ENCODE measurements at regions not wholly inside any gene's neighbourhood (a gene's known extent, or its start where the extent isn't known, plus 50 kb on each side); places are given as distances from the start of the nearest gene placed in this dataset.

GRCh38 chr6:113640051-113640450, 217.1 kb upstream of the MARCKS start:
- no peak for TF ChIP-seq SPI1 (IDR thresholded peaks at IDR 0.05; ENCODE audit: borderline replicate concordance, low read depth)
- TF ChIP-seq REST (IDR thresholded peaks at IDR 0.05; ENCODE audit: insufficient replicate concordance, low read depth) = no peak
- TF ChIP-seq GABPA (IDR thresholded peaks at IDR 0.05; ENCODE audit: low read depth) = no peak
- TF ChIP-seq, protein P1, sequence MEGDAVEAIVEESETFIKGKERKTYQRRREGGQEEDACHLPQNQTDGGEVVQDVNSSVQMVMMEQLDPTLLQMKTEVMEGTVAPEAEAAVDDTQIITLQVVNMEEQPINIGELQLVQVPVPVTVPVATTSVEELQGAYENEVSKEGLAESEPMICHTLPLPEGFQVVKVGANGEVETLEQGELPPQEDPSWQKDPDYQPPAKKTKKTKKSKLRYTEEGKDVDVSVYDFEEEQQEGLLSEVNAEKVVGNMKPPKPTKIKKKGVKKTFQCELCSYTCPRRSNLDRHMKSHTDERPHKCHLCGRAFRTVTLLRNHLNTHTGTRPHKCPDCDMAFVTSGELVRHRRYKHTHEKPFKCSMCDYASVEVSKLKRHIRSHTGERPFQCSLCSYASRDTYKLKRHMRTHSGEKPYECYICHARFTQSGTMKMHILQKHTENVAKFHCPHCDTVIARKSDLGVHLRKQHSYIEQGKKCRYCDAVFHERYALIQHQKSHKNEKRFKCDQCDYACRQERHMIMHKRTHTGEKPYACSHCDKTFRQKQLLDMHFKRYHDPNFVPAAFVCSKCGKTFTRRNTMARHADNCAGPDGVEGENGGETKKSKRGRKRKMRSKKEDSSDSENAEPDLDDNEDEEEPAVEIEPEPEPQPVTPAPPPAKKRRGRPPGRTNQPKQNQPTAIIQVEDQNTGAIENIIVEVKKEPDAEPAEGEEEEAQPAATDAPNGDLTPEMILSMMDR (IDR thresholded peaks at IDR 0.05; ENCODE audit: insufficient read depth, low read length) = no peak
- no peak for TF ChIP-seq POLR2AphosphoS5 (IDR thresholded peaks at IDR 0.05; ENCODE audit: low read depth)
- no peak for DNase-seq (ENCODE audit: low read depth in 1 of 2, low spot score in 1 of 2)

DNA sequence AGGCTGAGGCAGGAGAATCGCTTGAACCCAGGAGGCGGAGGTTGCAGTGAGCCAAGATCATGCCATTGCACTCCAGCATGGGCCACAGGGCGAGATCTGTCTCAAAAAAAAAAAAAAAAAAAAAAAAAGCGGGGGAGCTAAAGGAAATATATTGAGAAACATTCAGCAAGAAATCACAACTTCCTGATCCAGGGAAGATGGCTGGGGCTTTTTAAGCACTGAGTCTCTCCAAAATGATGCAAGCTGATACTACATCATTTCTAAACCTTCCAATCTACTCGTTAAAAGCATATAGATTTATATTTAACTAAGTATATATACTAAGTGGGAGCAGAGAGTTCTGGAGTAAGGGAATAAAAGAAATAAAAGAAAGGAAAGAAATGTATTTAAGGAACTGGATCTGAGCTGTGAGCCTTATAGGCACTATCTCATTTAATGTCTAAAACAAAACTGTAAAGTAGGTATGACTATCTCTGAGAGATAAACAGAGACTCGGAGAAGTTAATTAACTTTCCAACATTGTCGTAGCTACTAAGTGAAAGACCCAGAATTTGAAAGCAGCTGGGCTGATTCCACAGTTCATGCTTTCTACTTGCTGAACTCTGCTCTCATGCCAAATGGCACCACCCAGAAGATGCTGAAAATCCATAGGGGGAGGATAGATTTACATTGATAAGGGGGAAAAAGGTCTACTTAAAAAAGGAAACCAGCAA, 215.0 kb upstream of the MARCKS start:
- no peak for DNase-seq (ENCODE audit: low read depth in 1 of 2, low spot score in 1 of 2)
- TF ChIP-seq POLR2AphosphoS5 (IDR thresholded peaks at IDR 0.05; ENCODE audit: low read depth) = no peak
- no peak for TF ChIP-seq SPI1 (IDR thresholded peaks at IDR 0.05; ENCODE audit: borderline replicate concordance, low read depth)
- no peak for TF ChIP-seq GABPA (IDR thresholded peaks at IDR 0.05; ENCODE audit: low read depth)
- no peak for TF ChIP-seq REST (IDR thresholded peaks at IDR 0.05; ENCODE audit: insufficient replicate concordance, low read depth)
- TF ChIP-seq, protein P1 (IDR thresholded peaks at IDR 0.05; ENCODE audit: insufficient read depth, low read length) = no peak
- Histone ChIP-seq H3K27me3 (ENCODE audit: insufficient read depth, poor library complexity, severe bottlenecking) (no peaks in the 10 kb centered on the region), H3K4me3 (replicated peaks; ENCODE audit: insufficient read depth, low read length) (no peak overlapping the region), H3K27ac (replicated peaks) (no peak overlapping the region)

More at GRCh38 chr6:113640051-113640450, 217.1 kb upstream of the MARCKS start:
- H3K27me3 ChIP-seq (ENCODE audit: insufficient read depth, poor library complexity, severe bottlenecking) = no peaks in the 10 kb centered on the region
- no peak overlapping the region for H3K27ac ChIP-seq (replicated peaks)
- no peak overlapping the region for H3K4me3 ChIP-seq (replicated peaks; ENCODE audit: insufficient read depth, low read length)

- TF ChIP-seq GABPA (IDR thresholded peaks at IDR 0.05; ENCODE audit: low read depth) = no peak
- no peak for TF ChIP-seq REST (IDR thresholded peaks at IDR 0.05; ENCODE audit: insufficient replicate concordance, low read depth)
- TF ChIP-seq POLR2AphosphoS5 (IDR thresholded peaks at IDR 0.05; ENCODE audit: low read depth) = no peak
- TF ChIP-seq, protein P1 (IDR thresholded peaks at IDR 0.05; ENCODE audit: insufficient read depth, low read length) = no peak
- no peak for TF ChIP-seq SPI1 (IDR thresholded peaks at IDR 0.05; ENCODE audit: borderline replicate concordance, low read depth)
- Histone ChIP-seq H3K27ac (replicated peaks) (no peak overlapping the region), H3K4me3 (replicated peaks; ENCODE audit: insufficient read depth, low read length) (no peak overlapping the region), H3K27me3 (ENCODE audit: insufficient read depth, poor library complexity, severe bottlenecking) (no peaks in the 10 kb centered on the region)
- DNase-seq (ENCODE audit: low read depth in 1 of 2, low spot score in 1 of 2) = no peak
Observed at GRCh38 chr6:113642714-113643406, 214.3 kb upstream of the MARCKS start.
